GM12801 (cell line): ENCODE measurements at regions not wholly inside any gene's neighbourhood (a gene's known extent, or its start where the extent isn't known, plus 50 kb on each side); places are given as distances from the start of the nearest gene placed in this dataset.

Experiments used
- TF ChIP-seq, protein P1 (sequence below): IDR thresholded peaks from one replicate; pipeline ENCODE4 v1.5.1; 2011; ENCODE audit warnings: control low read depth; ENCODE audit not compliant: insufficient read length; ENCODE audit errors: extremely low read depth

- TF ChIP-seq, protein P1, sequence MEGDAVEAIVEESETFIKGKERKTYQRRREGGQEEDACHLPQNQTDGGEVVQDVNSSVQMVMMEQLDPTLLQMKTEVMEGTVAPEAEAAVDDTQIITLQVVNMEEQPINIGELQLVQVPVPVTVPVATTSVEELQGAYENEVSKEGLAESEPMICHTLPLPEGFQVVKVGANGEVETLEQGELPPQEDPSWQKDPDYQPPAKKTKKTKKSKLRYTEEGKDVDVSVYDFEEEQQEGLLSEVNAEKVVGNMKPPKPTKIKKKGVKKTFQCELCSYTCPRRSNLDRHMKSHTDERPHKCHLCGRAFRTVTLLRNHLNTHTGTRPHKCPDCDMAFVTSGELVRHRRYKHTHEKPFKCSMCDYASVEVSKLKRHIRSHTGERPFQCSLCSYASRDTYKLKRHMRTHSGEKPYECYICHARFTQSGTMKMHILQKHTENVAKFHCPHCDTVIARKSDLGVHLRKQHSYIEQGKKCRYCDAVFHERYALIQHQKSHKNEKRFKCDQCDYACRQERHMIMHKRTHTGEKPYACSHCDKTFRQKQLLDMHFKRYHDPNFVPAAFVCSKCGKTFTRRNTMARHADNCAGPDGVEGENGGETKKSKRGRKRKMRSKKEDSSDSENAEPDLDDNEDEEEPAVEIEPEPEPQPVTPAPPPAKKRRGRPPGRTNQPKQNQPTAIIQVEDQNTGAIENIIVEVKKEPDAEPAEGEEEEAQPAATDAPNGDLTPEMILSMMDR, result no peak
Measured at GRCh38 chr10:63765126-63765525, 243.9 kb downstream of the REEP3 start.

DNA sequence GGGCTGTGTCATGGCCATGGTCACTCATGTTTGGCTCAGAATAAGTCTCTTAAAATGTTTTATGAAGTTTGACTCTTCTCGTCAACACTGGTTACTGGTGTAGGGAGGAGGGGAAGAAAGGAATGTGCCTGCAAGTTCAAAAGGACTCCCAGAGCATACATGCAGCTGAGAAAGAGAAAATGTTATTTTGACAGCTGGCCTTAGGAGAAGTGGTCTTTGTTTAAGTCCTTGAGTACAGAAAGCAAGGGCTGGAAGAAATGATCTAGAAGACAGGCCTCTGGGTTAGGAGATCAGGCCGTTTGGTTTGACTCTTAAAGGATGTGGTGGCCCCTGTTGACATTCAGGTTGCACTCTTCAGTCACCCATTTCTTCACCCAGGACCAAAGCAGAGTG, 245.5 kb downstream of the REEP3 start:
- TF ChIP-seq, protein P1, result no peak

DNA sequence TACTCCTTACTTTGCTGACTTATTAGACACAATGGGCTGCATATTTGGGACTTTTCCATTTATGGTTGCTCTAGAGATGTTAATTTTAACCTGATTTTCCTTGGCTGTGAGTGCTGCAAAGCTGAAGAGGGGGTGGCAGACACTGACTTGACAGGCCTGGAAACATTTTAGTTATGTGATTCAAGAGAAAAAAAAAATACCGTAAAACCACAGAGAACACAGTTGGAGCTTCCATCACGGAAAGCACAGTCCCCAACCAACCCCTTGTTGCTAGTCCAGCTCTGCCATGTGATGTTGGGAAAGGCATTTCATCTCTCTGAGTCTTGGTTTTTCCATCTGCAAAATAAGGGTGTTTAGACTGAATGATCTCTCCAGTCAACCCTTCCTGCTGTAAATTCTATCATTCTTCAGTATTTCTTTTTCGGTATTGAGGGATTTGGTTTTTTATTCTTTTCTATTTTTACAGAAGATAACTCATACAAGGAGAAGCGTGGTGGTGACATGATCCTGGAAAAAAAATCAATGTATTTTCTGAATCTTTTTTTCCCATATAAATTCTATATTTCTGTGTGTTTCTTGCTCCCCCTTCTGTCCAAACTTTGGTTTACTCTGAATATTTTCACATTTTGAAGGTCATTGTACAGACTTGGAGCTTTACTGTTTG, 246.1 kb downstream of the REEP3 start:
- TF ChIP-seq, protein P1, result no peak

DNA sequence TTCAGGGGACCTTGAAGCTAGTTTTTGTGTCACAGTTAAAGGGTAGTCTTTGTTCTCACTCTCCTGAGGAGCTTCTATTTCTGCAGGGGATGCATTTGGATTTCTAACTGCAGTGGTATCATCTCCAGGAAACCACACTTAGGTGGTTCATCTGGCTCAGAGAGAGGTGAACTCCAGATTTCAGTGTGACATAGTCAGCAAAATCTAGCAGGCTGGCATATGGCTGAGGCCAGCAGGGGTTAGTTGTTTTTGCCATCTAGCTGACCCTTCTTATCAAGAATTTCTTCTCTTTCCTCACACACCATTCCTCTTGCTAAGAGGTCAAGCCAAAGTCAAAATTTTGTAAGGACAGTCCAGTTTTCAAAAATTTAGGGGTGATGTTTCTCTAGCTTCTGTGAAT, 248.2 kb downstream of the REEP3 start:
- TF ChIP-seq, protein P1, result no peak

GRCh38 chr10:63770523-63770922, 249.3 kb downstream of the REEP3 start:
- TF ChIP-seq, protein P1, result no peak

DNA sequence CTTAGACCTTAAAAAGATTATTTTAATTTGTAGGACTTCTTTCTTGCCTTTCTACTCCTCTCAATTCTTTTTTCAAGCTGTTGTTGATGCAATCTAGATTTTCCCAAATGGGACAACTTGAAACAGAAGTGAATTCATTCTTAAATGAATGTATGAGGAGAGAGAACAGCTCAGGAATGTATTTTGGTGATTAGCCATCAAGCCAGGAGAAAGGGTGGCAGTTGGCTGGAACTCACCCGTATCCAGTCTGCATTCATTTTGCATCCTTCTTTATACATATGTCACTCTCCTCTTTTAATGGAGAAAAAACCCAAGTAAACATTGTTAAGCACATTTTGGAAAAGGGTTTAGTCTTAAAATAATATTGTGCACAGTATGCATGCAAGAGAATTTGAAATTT, 251.3 kb downstream of the REEP3 start:
- TF ChIP-seq, protein P1, result no peak

GRCh38 chr10:63773106-63773505, 251.9 kb downstream of the REEP3 start:
- TF ChIP-seq, protein P1, result no peak

DNA sequence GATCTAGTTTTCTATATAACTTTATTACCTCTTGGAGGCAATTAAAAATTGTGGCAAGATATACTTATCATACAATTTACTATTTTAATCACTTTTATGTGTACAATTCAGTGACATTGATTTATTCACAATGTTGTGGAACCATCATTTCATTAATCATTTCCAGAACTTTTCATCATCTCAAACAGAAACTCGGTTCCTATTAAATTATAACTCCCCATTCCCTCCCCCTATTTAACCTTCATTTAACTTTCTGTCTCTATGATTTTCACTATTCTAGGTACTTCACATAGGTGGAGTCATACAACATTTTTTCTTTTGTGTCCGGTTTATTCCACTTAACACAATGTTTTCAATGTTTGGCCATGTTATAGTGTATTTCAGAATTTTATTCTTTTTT, 252.8 kb downstream of the REEP3 start:
- TF ChIP-seq, protein P1, result no peak
